ENCODE measurements at regions not wholly inside any gene's neighbourhood (a gene's known extent, or its start where the extent isn't known, plus 50 kb on each side); places are given as distances from the start of the nearest gene placed in this dataset.

DNA sequence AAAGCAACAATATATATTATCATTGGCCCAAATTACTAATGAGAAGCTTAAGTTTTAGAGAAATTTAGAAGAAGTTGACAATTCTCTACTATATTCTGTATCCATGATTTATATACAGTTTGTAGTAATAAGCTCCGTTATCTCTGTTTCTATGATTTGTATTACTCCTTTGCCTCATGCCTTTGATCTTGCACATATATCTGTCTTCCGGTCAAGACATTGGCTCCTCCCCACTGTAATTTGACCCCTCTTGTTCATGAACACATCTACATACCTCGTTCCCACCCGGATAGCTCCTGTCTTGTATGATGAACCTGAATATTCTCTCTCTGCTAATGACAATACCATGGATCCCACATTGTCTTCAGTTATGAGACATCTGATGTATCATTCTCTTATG, 581.0 kb upstream of the RGS18 start:
- TF ChIP-seq, protein P1, sequence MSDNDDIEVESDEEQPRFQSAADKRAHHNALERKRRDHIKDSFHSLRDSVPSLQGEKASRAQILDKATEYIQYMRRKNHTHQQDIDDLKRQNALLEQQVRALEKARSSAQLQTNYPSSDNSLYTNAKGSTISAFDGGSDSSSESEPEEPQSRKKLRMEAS (IDR thresholded peaks at IDR 0.05; ENCODE audit: low read depth, low read length): no peak
- TF ChIP-seq MYC (IDR thresholded peaks at IDR 0.05; ENCODE audit: low read depth, low read length): no peak
- no peak for TF ChIP-seq POLR2A (IDR thresholded peaks at IDR 0.05; ENCODE audit: extremely low read depth, insufficient read length)
- TF ChIP-seq, protein P2, sequence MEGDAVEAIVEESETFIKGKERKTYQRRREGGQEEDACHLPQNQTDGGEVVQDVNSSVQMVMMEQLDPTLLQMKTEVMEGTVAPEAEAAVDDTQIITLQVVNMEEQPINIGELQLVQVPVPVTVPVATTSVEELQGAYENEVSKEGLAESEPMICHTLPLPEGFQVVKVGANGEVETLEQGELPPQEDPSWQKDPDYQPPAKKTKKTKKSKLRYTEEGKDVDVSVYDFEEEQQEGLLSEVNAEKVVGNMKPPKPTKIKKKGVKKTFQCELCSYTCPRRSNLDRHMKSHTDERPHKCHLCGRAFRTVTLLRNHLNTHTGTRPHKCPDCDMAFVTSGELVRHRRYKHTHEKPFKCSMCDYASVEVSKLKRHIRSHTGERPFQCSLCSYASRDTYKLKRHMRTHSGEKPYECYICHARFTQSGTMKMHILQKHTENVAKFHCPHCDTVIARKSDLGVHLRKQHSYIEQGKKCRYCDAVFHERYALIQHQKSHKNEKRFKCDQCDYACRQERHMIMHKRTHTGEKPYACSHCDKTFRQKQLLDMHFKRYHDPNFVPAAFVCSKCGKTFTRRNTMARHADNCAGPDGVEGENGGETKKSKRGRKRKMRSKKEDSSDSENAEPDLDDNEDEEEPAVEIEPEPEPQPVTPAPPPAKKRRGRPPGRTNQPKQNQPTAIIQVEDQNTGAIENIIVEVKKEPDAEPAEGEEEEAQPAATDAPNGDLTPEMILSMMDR (IDR thresholded peaks at IDR 0.05; ENCODE audit: low read depth, low read length): no peak
- H3K4me3 ChIP-seq (ENCODE audit: low read depth, low read length): no peak overlapping the region
- no peak for DNase-seq (ENCODE audit: low read depth)

DNA sequence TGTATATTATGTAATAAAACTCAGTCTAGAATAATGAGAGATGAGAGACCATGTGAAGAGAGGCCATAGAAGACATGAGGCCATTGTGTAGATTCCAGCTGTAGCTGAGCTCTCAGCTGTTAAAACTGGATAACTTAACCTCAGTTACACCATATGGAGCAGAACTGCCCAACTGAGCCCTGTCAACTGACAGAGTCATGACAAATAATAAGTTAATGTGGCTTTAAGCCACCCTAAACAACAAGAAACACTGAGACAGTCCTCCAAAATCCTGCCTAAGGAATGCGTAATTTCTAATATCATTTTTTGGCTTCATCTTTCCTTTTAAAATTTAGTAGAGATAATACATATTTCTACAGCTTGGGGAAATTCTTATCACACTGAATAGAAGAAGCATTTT, 580.0 kb upstream of the RGS18 start:
- TF ChIP-seq POLR2A (IDR thresholded peaks at IDR 0.05; ENCODE audit: extremely low read depth, insufficient read length): no peak
- no peak for TF ChIP-seq MYC (IDR thresholded peaks at IDR 0.05; ENCODE audit: low read depth, low read length)
- TF ChIP-seq, protein P1 (IDR thresholded peaks at IDR 0.05; ENCODE audit: low read depth, low read length): no peak
- TF ChIP-seq, protein P2 (IDR thresholded peaks at IDR 0.05; ENCODE audit: low read depth, low read length): no peak
- no peak overlapping the region for H3K4me3 ChIP-seq (ENCODE audit: low read depth, low read length)

DNA sequence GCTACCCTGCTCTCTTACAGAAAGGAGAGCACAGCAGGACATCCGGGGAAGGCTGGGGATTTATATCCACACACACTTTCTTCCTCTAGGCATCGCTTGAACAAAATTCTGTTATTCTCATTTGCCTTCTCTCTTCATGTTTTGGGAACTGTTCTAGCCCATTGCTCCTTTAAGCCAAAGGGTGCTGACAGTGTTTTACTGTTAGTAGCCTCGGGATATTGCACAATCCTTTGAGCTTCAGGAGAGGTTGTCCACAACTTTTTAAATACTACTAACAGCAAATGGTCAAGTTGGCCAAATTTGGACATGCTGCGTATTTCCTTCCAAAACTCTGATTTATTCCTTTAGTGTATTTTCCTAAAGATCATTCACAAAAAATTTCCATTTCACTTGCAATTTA, 579.2 kb upstream of the RGS18 start:
- no peak overlapping the region for H3K4me3 ChIP-seq (ENCODE audit: low read depth, low read length)
- TF ChIP-seq POLR2A (IDR thresholded peaks at IDR 0.05; ENCODE audit: extremely low read depth, insufficient read length) (no peak), MYC (IDR thresholded peaks at IDR 0.05; ENCODE audit: low read depth, low read length) (no peak)
- TF ChIP-seq, protein P2 (IDR thresholded peaks at IDR 0.05; ENCODE audit: low read depth, low read length): no peak
- TF ChIP-seq, protein P1 (IDR thresholded peaks at IDR 0.05; ENCODE audit: low read depth, low read length): no peak
- DNase-seq (ENCODE audit: low read depth): no peak

More for the DNA sequence above, 580.0 kb upstream of the RGS18 start:
- no peak for DNase-seq (ENCODE audit: low read depth)

DNA sequence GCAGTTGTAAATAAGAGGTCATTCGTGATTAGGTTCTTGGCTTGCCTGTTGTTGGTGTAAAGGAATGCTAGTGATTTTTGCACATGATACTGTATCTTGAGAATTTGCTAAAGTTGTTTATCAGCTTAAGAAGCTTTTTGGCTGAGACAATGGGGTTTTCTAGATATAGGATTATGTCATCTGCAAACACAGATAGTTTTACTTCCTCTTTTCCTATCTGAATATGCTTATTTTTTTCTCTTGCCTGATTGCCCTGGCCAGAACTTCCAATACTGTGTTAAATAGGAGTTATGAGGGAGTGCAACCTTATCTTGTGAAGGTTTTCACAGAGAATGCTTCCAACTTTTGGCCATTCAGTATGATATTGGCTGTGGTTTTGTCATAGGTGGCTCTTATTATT, 576.1 kb upstream of the RGS18 start:
- peak; percentile 8 for DNase-seq (ENCODE audit: low read depth)
- no peak overlapping the region for H3K4me3 ChIP-seq (ENCODE audit: low read depth, low read length)
- TF ChIP-seq, protein P2 (IDR thresholded peaks at IDR 0.05; ENCODE audit: low read depth, low read length): no peak
- no peak for TF ChIP-seq MYC (IDR thresholded peaks at IDR 0.05; ENCODE audit: low read depth, low read length)
- TF ChIP-seq, protein P1 (IDR thresholded peaks at IDR 0.05; ENCODE audit: low read depth, low read length): no peak
- TF ChIP-seq POLR2A (IDR thresholded peaks at IDR 0.05; ENCODE audit: extremely low read depth, insufficient read length): no peak

DNA sequence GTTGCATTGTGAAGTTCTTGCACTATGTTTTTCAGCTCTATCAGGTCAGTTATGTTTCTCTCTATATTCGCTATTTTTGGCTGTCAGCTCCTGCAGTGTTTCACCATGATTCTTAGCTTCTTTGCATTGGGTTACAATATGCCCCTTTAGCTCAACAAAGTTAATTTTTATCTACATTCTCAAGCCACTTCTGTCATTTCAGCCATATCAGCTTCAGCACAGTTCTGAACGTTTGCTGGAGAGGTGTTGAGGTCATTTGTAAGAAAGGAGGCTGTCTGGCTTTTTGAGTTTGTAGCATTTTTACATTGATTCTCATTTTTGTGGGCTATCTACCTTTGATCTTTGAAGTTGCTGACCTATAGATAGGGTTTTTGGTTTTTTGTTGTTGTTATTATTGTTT, 573.2 kb upstream of the RGS18 start:
- H3K4me3 ChIP-seq (ENCODE audit: low read depth, low read length): no peak overlapping the region
- DNase-seq (ENCODE audit: low read depth): no peak
- TF ChIP-seq MYC (IDR thresholded peaks at IDR 0.05; ENCODE audit: low read depth, low read length) (no peak), POLR2A (IDR thresholded peaks at IDR 0.05; ENCODE audit: extremely low read depth, insufficient read length) (no peak)
- TF ChIP-seq, protein P1 (IDR thresholded peaks at IDR 0.05; ENCODE audit: low read depth, low read length): no peak
- TF ChIP-seq, protein P2 (IDR thresholded peaks at IDR 0.05; ENCODE audit: low read depth, low read length): no peak

DNA sequence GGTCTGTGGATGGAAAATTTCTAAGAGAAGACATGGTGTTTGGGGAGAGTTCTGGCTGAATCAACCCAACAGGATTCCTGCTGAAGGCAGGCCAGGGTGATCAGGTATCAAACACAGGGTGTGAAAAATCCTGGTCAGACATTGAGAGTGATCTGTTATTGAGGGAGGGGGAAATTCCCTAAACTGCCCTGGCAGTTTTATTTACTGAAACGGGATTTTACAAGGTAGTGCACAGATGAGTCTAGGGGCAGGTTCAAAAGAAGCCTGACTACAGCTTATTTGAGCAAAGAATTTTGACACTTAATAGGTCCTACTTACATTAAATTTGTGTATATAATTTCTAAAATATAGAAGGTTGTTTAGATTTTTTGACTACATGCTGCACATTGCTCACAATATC, 569.4 kb upstream of the RGS18 start:
- TF ChIP-seq POLR2A (IDR thresholded peaks at IDR 0.05; ENCODE audit: extremely low read depth, insufficient read length) (no peak), MYC (IDR thresholded peaks at IDR 0.05; ENCODE audit: low read depth, low read length) (no peak)
- TF ChIP-seq, protein P2 (IDR thresholded peaks at IDR 0.05; ENCODE audit: low read depth, low read length): no peak
- TF ChIP-seq, protein P1 (IDR thresholded peaks at IDR 0.05; ENCODE audit: low read depth, low read length): no peak
- DNase-seq (ENCODE audit: low read depth): no peak
- no peak overlapping the region for H3K4me3 ChIP-seq (ENCODE audit: low read depth, low read length)

Measured in NB4 (cell line).